ENCODE measurements at regions not wholly inside any gene's neighbourhood (a gene's known extent, or its start where the extent isn't known, plus 50 kb on each side); places are given as distances from the start of the nearest gene placed in this dataset.

DNA sequence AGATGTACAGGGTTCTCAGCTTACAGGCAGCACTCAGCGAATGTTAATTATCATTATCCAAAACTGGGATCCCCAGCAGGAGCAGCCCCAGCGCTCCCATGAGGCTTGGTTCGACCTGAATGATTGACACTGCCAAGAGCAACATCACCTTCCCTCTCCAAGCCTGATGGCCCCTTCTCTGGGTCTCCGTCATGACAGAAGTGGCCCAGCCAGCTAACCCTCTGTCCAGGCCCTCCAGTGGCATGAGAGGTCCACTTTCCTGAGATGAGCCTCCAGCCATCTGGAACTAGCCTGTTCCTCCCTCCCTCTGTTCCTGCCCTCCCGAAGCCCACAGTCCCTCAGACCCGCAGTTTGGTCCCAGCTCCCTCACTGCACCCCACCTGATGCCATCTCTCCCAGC is 97.0 kb upstream of the RAB6C start:
- DNase-seq: no peak

DNA sequence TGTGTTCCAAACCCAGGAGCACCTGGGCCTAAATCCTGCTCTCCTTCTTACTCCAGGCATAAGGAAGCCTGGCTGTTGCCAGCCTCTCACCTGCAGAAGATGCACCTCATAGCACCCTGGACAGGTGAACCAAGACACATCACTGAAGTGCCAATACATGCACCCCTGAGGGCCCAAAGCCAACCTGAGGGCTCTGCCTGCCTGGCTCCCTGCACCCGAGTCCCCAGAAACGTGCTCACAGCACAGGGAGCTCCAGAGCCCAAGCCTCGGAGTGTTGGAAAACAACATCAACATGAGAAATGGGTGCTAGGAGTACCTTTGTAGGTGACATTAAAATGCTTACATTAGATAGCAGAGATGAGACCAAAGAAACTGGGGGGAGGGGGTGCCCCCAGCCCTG is 96.3 kb upstream of the RAB6C start:
- DNase-seq: no peak

DNA sequence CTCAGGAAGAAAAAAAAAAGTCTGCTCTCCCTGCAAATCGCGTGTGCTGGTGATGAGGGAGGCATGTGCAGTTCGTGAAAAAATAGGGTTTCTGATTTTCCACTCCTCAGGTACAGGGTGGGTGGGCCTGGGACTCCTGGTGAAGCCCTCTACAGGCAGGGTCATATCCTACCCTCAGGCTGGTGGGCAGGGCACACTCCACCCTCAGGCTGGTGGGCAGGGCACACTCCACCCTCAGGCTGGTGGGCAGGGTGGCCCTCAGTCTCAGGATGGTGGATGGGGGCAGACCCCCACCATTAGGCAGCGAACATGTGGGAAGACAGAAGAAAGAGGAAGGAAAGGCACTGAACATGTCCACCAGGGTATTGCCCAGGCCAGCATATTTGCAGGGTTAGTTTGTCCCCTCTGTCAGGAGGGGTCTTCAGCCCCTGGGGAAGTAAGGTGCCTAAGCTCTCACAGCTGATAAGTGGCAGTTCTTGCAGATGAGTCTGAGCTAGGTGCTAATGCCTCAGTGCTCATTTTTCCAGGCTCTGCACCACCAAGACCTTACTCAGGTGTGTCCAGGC is 95.2 kb upstream of the RAB6C start:
- no peak for DNase-seq

DNA sequence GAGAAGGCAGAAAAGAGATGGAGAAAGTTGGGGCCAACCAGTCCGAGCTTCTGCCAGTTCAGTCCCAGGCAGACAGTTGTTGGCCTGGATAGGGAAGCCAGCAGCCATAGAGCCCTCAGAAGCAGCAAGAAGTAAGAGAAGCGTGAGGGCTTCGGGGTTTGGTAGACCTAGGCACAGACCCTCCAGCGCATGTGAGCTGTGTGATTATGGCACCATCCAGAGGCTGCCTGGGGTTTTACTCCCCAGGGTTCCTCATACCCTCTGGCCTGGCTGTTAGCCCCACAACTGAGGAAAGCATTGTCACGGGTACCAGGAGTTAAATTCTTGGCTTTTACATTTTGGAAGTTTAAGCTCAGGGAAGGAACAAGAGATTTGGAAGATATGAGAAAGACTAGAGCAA is 93.7 kb upstream of the RAB6C start:
- no peak for DNase-seq

DNA sequence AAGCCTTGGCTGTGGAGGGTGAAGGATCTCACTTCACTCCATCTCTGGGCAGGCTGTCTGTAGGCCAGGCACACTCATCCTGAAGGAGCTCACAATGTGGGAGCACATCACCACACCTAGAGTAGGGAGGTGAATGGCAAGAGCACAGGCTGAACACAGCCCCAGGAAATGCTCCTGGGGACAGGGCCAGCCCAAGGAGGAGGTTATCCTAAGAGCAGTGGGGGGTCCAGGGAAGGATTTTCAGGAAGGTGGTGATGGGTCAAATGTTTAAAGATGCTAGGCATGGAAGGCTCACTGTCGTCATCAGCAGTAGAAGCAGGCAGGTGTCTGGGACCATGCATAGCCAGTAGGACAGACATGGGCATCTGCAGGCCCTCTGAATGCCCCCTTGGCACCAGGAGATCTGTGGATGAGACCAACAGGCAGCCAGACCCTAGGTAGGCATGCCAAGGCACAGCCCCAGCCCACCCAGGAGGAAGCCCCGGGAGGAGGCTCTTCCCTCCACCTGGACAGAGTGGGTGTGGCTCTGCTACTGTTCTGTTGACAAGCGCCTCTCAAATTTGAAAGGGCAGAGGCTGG is 91.7 kb upstream of the RAB6C start:
- no peak for DNase-seq

DNA sequence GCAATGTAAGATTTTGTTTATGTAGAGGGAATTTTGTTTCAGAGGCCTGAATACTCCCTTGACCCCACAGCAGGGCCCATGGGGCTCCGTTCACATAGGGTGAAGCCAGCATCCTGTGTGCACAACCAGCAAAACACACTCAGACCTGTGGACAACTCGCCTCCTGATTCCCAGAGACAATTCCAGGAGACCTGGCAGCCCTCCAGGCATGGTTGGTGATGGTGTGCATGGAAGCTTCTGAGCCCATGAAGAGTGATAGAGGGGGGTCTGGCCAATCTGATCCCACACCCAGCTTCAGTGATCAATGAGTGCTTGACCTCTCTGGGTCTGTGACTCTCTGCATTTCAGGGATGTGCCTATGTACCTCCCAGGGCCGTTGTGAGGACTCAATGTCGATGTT is 91.0 kb upstream of the RAB6C start:
- DNase-seq: no peak

DNA sequence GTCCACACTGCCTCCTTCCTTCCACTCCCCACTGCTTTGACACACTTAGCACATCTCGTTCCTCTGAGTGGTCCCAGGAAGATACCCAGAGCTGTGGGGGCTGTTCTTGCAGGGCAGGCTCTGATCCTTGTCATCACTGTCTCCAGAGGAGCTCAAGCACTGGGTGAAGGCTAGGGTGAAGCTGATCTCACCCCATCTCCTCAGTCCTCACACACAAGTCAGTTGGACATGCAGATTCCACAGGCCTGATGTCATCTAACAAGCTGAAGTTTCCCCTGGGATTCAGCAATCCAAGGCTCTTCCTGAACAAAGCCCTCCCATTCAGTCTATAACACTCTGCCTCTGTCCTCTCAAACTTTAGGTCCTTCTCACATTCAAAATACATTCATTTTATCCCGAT is 90.6 kb upstream of the RAB6C start:
- DNase-seq: no peak

DNA sequence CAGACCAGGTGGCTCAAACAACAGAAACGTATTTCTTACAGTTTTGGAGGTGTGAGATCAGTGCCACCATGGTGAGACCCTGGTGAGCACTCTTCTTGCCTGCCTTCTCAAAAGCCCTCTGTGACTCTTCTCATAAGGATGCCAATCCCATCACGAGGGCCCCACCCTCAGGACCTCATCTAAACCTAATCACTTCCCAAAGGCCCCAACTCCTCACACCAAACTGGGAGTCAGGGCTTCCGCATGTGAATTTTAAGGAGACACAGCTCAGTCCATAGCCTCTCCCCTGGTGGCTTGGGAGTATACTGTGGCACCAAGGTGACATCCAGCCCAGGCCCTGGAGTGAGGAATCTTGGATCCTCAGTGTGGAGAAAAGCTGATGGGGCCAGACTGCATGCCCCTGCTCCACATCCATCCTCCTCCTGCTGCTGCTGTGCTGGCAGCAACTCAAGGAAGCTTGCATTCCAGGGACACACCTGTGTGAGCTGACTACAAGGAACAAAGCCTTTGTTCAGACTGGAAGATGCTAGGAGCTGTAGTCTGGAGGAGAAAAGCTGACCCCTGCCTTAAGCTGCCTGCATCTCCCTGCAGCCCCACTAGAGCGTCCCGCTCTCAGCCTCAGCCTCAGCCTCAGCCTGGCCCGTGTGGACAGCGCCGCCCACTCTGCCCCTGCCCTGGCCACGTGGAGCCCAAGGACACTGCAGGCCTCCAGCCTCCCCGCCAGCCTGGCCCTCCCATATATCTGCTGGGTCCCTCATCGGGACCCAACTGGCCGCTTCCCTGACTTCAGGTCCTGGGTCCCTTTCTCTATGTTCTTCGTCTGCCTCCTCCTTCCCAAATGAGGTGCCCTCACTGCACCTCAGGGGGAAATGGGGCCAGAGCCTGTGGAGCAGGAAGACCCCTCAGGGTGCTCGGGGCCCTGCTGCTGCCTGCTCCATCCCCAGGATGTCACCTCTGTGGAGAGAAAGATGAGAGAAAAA is 87.8 kb upstream of the RAB6C start:
- no peak for DNase-seq

DNA sequence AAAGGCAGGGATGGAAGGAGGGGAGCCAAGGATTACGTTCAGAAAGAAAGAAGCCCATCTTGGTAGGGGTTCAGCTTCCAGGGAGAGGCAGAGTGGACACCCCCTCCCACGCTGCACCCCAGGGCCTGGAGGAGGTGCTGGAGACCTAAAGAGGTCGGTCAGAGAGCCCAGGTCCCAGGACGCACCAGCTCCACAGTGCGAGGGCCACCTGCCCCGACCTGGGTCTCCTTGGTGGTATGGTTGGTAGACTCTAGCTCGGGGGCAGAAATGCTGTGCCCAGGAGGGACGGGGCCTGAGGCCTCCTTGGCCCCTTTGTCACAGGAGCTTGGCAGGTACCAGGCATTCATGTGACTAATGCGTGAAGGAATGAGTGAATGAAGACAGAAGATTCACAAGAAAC is 87.1 kb upstream of the RAB6C start:
- no peak for DNase-seq

DNA sequence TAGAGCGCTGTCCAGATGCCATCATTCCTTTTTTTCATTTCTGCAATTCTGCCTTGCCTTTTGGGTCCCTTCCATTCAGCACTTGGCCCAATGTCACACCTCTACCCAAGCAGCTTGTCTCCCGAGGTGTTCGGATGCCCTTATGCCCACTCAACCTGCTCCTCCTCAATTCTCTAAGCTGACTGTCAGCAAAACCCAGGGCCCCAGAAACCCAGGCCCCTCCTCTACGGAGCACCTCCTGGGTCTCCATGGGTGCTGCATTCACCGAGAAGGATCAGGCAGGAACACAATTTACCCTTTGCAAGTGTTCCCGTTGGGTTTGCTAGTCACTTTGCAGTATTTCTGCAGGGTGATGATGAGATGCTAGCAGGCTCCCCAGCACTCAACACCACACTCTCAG is 86.7 kb upstream of the RAB6C start:
- DNase-seq: no peak

DNA sequence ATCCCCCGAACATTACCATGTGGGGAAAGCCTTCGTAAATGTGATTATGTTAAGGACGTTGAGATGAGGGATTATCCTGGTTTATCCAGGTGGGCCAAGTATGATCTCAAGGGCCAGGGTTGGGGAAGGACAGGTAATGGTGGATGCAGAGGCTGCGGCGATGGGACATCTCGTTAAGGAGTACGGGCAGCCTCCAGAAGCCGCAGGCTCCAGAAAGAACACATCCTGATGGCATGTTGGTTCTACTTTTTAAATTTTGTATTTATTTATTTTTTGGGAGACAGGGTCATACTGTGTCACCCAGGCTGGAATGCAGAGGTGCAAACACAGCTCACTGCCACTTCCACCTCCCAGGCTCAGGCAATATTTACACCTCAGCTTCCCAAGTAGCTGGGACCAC is 86.2 kb upstream of the RAB6C start:
- DNase-seq: no peak

DNA sequence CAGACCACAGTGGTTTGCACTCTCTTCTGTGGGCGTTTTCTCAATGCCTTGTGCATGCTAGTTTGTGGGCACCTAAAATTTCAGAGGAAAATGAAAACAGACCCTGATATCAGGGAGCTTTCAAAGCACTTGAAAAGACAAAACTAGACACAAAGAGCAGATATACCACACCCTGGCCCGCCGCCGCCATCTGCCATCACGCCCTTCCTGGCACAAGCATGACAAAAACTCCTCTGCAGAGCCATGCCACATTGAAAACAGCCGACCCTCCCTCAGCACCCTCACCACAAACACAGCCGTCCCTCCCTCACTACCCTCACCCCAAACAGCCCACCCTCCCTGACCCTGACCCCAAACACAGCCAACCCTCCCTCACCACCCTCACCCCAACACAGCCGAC is 84.8 kb upstream of the RAB6C start:
- no peak for DNase-seq

DNA sequence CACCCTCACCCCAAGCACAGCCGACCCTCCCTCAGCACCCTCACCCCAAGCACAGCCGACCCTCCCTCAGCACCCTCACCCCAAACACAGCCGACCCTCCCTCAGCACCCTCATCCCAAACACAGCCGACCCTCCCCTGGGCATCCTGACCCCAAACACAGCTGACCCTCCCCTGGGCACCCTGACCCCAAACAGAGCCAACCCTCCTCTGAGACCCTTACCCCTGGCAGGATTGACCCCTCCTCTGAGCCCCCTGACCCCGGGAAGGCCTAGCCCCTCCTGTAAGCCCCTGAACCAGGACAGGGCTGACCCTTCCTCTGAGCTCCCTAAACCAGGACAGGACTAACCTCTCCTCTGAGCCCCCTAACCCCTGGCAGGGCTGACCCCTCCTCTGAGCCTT is 84.4 kb upstream of the RAB6C start:
- no peak for DNase-seq

DNA sequence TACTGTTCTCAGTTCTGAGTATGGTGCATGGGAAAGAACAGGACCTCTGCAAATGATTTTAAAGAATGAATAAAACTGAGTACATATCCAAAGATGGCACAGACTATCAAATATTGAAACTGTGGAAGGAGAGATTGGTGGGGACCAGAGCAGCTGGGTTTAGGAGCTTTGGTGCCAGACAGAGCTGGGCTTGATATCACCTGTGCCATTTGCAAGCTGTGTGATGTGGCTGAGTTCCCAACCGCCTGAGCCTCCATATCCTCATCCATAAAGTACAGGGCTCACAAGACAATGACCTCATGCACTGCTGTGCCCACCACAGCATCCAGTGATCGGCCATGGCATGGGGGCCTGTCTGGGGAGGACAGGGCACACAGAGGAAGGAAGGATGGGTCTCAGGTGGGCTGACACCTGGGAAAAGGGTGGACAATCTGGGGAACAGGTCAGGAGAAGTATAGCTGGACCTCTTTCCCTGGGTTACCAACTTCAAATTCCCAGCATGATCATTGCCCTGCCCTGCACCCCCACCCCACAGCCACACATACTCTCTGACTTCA is 83.9 kb upstream of the RAB6C start:
- DNase-seq: no peak

DNA sequence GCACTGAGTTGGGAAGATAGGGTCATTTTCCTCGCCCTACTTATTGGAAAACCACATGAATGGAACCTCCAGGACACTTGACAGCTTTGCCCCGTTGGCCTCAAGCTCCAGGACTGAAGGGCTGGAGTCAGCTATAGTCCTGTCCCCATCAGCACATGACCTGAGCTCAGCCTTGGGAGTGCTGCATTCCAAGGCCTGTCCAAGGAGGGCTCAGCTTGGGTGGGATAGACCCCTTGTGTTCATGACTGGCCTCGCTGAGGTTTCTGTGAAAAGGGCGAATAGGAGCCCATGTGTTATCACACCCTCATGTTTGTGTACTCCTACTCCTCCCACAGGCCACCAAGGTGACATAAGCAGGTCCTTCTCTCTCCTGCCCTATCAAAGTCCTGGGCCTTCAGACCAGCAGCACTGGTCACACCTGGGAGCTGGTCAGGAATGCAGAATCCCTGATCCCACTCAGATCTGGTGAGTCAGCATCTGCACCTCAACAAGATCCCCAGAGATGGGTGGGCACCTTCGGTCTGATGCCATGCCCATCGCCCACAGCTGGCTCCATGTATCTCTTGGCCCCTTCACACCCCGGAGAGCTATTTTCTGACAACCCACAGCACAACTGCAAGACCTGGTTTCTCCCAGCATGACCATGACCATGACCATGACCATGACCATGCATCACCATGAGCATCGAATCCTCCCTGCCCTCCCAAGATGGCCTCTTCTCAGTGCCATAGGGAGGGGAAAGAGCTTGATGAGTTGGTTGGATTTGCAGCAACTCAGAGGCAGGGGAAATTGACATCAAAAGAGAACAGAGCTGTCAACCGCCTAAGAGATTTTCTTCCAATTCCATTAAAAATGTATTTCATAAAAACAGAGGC is 83.0 kb upstream of the RAB6C start:
- no peak for DNase-seq

DNA sequence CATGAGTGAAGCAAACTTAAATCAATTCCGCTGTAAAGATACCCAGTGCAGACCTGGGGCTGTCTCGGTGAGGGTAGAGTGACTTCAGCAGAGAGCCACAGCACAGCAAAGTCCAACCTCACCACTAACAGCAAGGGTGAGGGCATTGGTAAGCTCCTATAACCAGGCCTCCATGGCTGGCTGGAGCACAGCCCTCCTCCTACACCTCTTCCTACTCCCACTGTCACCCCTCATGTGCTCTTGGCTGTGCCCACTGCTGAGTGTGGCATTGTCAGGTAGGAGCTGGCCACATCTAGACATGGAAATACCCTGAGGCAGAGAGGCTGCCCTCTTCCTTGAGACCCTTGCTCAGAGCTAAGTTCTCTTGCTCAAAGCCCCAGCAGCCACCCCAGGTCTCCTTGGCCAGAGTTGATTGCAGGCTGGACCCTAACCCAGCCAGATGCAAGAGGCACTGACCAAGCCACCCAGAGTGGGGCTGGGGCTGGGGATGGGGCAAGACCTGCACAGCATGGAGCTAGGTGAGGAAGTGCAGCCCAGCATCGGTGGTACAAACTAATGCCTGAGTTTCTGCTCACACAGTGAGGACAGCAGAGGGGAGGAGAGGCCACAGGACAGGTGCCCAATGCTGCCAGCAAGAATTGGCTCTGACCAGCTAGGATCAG is 77.6 kb upstream of the RAB6C start:
- DNase-seq: no peak

DNA sequence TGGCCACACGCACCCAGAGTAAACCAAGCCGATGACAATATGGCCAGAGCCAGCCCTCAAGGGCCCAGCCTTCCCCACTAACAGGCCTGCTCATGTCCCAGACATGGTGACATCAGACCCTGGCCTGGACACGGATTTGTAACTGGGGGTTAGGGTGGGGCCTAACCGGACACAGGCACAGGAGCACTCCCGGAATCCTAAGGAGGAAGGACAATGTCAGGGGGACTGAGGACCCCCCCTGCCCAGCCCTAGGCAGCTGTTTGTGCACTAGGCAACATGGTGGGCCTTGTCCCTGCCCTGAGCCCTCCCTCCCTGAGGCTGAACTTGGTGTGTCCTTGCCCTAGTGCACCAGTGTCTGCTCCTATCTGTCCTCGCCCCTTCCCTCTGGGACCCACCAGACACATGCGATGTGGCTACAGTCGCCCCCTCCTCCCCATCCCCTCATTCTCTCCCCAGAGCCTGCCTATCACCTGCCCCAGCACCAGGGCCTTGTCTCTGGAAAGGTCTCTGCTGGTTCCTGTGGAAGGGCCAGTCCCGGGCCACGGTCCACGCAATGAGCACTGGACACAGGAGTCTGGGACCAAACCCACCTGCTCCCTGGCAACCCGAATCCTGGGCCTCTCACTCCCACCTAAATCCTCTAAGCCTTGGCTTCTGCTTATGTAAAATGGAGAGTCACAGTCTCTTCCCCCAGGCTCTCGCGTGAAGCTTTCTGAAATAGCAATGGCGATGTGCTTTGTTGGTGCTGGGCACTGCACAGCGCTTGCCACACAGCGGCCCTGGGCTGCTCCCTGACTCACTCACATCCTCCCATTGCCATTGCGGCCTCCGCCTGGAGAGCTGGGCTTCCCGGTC is 76.5 kb upstream of the RAB6C start:
- DNase-seq: no peak

DNA sequence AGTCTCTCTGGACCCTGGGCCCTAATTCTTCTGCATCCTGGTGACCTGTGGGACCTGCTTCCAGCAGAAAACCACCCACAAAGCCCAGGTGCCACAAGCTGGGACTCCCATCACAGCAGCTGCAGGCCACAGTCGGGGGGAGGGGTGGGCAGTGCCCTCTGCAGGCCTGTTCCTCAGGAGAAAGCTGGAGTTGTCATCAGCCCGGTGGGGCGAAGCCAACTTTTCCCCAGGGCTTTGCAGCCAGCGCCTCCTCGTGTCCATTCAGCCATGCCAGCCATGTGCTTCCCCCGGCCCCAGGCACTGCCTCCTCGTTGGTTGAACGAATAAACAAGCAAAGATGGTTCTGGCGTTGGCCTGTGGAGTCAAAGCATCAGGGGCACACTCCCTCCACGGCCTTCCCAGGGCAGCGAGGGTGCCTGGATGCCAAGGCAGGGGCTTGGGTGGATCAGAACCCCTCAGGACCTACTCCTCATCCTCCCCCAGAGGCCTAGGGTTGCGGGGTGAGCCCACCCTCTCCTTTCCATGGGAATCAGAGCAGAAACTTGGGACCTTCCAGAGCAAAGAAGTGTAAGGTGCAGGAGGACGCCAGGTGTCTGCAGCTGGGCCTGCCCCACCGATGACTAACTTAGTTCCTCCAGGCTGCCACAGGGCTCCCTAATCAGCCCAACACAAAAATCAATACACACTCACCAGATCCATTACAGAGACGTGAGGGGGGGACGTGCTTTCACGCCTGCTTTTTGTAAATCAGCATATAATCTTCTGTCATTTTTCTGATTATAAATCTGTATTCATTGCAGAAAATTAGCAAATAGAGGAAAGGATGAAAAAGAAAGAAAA is 75.7 kb upstream of the RAB6C start:
- DNase-seq: no peak

DNA sequence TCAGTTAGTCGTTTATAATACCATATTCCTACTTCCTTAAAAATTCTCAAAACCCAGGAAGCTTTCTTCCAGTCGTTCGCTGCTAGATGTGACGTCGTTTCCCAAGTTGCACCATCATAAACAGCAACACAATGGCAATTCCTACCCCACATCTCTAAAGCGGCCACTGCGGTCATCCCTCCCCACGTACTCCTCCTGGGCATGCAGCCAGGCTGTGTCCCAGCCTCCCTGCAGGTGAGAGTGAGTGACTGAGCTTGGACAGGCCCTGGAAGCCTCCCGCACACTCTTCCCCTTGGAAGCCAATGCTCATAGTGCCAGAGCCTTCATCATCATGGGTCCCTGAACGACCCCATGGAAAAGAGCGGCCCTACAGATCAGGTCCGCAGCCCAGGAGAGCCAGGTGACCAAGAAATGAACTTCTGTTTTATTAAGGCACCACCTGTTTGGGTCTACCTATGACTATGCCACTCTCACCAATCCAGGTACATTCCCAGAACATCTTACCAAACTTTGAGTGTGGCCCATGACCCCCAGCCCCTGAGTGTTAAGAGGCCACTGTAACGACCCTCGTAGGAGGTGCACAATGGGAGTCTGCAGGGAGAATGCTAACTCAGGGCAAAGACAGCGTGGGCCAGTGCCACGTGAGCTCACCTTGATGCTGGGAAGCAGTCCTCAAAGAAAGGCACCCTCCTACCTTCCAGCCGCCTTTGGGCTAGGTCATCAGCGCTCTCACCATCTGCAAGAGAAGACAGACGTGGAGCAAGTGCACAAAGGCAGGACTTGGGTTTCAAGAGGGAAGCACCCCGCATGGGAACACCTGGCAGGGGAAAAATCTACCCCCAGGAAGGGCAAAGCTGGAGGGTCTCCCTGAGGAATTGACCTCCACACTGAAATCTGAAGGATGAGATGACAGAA is 74.7 kb upstream of the RAB6C start:
- DNase-seq: no peak

All from CD4-positive, alpha-beta T cell treated with Interleukin-4 for 1 hour (primary cell).